Right lobe of liver (tissue), 6 donors: ENCODE measurements at regions not wholly inside any gene's neighbourhood (a gene's known extent, or its start where the extent isn't known, plus 50 kb on each side); places are given as distances from the start of the nearest gene placed in this dataset.

ENCODE experiments used
- ATAC-seq, 4 donors: fragments of 200-7000 bp; cut with Tn5 transposase; one replicate each; pipeline ENCODE4 v1.9.1; 2020; ENCODE audit warnings: mild to moderate bottlenecking in 4 of 4, moderate library complexity in 4 of 4
- DNase-seq, 3 donors: peaks; one replicate each; pipeline ENCODE4 v3.0.0-alpha.2; 2020
- H3K27ac ChIP-seq, 3 donors: fragments of 200-600 bp; one replicate each; pipeline ENCODE4 v1.8.0; 2022
- H3K27me3 ChIP-seq, 2 donors: fragments of 200-600 bp; one replicate each; pipeline ENCODE4 v1.8.0; 2022
- H3K36me3 ChIP-seq, 4 donors: fragments of 200-600 bp; sonication (generic) in 1 of 4; one replicate each; pipeline versions ENCODE4 v1.5.1 to v1.8.0; 2017 to 2022; ENCODE audit warnings: control low read depth in 1 of 4
- H3K4me1 ChIP-seq, 4 donors: fragments of 200-600 bp; sonication (generic) in 1 of 4; one replicate each; pipeline versions ENCODE4 v1.5.1 to v1.8.0; 2017 to 2022; ENCODE audit warnings: control low read depth in 1 of 4
- H3K4me3 ChIP-seq, 3 donors: fragments of 200-600 bp; one replicate each; pipeline ENCODE4 v1.8.0; 2022
- H3K9me3 ChIP-seq, 4 donors: fragments of 200-600 bp; sonication (generic) in 1 of 4; one replicate each; pipeline versions ENCODE4 v1.5.1 to v1.8.0; 2017 to 2022; ENCODE audit warnings: control low read depth in 1 of 4
- POLR2A ChIP-seq: fragments of 450-650 bp; IDR thresholded peaks from one replicate; pipeline ENCODE4 v1.6.1; 2017; ENCODE audit warnings: antibody characterized with exemption, mild to moderate bottlenecking
- WGBS: methylation state at CpG from one replicate; pipeline ENCODE4 v1.1.6; 2018; ENCODE audit warnings: low coverage, low lambda C conversion rate; ENCODE audit not compliant: insufficient coverage; ENCODE audit errors: missing lambda C conversion rate; 5-methylcytosine and 5-hydroxymethylcytosine counted together
- intact Hi-C, 2 donors: fragments of 100-400 bp; cut with DNase I; formaldehyde crosslinking; loops; one replicate each; pipeline versions ENCODE4 v1.11.2 to v1.14.1; 2022
- TF ChIP-seq, protein P1 (sequence below), 4 donors: fragments of 200-600 bp in 3 of 4; fragments of 450-650 bp in 1 of 4; IDR thresholded peaks; one replicate each; pipeline versions ENCODE4 v1.5.1 to v1.8.0; 2016 to 2022; ENCODE audit warnings: antibody characterized with exemption in 4 of 4, mild to moderate bottlenecking in 2 of 4
- donor health status: DM: no; HTN: yes; CAD: no.
- donor health status: DM: no; HTN: no; CAD: no.
- donor health status: DM: no; HTN: no; CAD: no.
- donor health status: DM: no; HTN: yes; CAD: no.
- donor health status: DM: no; HTN: yes; CAD: no.

DNA sequence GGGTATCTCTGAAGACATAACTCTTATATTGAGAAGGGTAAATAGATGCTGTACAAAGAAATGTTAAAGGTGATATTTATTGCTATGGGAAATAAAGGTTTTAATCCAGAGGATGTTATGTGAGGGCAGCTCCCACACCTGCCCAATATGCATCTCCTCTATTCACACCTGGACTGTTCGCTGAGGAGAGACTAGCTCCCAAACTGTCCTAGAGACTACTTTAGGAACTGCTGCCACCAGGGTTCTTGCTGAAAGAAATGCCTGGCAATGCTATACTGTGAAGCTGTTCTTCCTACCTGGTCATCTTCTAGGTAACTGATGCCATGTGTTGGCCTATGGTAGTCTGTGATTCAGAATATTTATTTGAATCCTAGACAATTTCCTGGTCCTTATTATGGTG is 1421.5 kb upstream of the SPRY2 start:
- ATAC-seq = no peak
- H3K4me3 ChIP-seq = no peak overlapping the region
- H3K9me3 ChIP-seq = no peaks in the 10 kb centered on the region
- TF ChIP-seq POLR2A = no peak
- TF ChIP-seq, protein P1, sequence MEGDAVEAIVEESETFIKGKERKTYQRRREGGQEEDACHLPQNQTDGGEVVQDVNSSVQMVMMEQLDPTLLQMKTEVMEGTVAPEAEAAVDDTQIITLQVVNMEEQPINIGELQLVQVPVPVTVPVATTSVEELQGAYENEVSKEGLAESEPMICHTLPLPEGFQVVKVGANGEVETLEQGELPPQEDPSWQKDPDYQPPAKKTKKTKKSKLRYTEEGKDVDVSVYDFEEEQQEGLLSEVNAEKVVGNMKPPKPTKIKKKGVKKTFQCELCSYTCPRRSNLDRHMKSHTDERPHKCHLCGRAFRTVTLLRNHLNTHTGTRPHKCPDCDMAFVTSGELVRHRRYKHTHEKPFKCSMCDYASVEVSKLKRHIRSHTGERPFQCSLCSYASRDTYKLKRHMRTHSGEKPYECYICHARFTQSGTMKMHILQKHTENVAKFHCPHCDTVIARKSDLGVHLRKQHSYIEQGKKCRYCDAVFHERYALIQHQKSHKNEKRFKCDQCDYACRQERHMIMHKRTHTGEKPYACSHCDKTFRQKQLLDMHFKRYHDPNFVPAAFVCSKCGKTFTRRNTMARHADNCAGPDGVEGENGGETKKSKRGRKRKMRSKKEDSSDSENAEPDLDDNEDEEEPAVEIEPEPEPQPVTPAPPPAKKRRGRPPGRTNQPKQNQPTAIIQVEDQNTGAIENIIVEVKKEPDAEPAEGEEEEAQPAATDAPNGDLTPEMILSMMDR (IDR thresholded peaks at IDR 0.05) = no peak
- no peaks in the 10 kb centered on the region for H3K27me3 ChIP-seq
- intact Hi-C loops = no loop called here
- no CpG with 5 or more reads among the region's 1 CpG for whole genome bisulfite sequencing
- no peaks in the 10 kb centered on the region for H3K36me3 ChIP-seq
- no peaks in the 10 kb centered on the region for H3K4me1 ChIP-seq
- H3K27ac ChIP-seq = no peak overlapping the region
- no peak for DNase-seq

GRCh38 chr13:81760316-81760715 is 1419.4 kb upstream of the SPRY2 start:
- no peak overlapping the region for H3K27ac ChIP-seq
- DNase-seq = no peak
- no peaks in the 10 kb centered on the region for H3K4me1 ChIP-seq
- no peak overlapping the region for H3K4me3 ChIP-seq
- intact Hi-C loops = no loop called here
- H3K9me3 ChIP-seq = no peaks in the 10 kb centered on the region
- H3K36me3 ChIP-seq = no peaks in the 10 kb centered on the region
- no peaks in the 10 kb centered on the region for H3K27me3 ChIP-seq
- 74% methylated on average over 2 of the region's 2 CpGs for WGBS
- no peak for TF ChIP-seq POLR2A
- TF ChIP-seq, protein P1 (IDR thresholded peaks at IDR 0.05) = no peak
- ATAC-seq = no peak

DNA sequence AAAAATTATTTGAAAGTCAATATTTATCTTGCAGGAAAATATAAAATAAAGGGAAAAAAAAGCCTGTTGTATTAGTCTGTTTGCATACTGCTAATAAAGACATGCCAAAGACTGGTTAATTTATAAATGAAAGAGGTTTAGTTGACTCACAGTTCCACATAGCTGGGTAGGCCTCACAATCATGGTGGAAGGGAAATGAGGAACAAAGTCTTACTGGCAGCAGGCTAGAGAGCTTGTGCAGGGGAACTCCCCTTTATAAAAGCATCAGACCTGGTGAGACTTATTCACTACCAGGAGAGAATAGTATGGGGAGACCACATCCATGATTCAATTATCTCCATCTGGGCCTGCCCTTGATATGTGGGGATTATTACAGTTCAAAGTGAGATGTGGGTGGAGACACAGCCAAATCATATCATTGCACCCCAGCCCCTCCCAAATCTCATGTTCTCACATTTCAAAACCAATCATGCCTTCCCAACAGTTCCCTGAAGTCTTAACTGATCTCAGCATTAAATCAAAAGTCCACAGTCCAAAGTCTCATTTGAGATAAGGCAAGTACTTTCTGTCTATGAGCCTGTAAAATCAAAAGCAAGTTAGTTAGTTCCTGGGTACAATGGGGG is 1416.5 kb upstream of the SPRY2 start:
- Histone ChIP-seq H3K27ac (no peak overlapping the region), H3K4me1 (no peaks in the 10 kb centered on the region), H3K36me3 (no peaks in the 10 kb centered on the region), H3K4me3 (no peak overlapping the region), H3K27me3 (no peaks in the 10 kb centered on the region), H3K9me3 (no peaks in the 10 kb centered on the region)
- no peak for TF ChIP-seq POLR2A
- TF ChIP-seq, protein P1 (IDR thresholded peaks at IDR 0.05) = no peak
- ATAC-seq (peak in 1 of 4 donors; percentile 17), DNase-seq (no peak)
- intact Hi-C loops = no loop called here

DNA sequence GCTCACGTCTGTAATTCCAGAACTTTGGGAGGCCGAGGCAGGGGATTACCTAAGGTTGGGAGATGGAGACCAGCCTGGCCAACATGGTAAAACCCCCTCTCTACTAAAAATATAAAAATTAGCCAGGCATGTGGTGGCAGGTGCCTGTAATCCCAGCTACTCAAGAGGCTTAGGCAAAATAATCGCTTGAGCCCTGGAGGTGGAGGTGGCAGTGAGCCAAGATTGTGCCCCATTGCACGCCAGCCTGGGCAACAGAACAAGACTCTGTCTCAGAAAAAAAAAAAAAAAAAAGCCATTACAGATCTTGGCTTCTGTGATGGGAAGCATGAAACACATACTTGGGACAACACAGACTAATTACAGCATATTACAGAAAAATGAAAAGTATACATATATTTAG is 1404.5 kb upstream of the SPRY2 start:
- TF ChIP-seq, protein P1 (IDR thresholded peaks at IDR 0.05) = no peak
- TF ChIP-seq POLR2A = no peak
- intact Hi-C loops = no loop called here
- DNase-seq (no peak), ATAC-seq (no peak)
- WGBS = 68% methylated on average over 4 of the region's 4 CpGs
- Histone ChIP-seq H3K9me3 (no peaks in the 10 kb centered on the region), H3K27me3 (no peaks in the 10 kb centered on the region), H3K27ac (no peak overlapping the region), H3K4me1 (no peaks in the 10 kb centered on the region), H3K4me3 (no peak overlapping the region), H3K36me3 (no peaks in the 10 kb centered on the region)

DNA sequence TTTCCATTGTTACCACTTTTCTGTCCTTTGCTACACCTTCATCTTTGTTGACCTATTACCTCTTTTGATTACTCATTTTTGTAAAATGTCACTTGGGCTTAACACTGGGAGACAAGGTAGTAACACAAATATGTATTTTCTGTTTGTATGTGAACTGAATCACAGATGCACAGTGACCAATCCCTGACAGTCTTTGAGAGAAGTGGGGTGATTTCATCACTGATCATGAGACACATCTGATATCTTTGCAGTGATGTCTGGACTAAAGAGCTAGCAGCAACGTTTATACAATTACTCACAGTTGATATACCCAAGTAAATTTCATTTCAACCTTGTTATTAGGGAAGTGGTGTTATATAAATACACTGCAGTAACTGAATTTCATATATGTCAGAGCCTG is 1397.4 kb upstream of the SPRY2 start:
- DNase-seq (no peak), ATAC-seq (no peak)
- Histone ChIP-seq H3K36me3 (no peaks in the 10 kb centered on the region), H3K27ac (no peak overlapping the region), H3K27me3 (no peaks in the 10 kb centered on the region), H3K4me1 (no peaks in the 10 kb centered on the region), H3K9me3 (no peaks in the 10 kb centered on the region), H3K4me3 (no peak overlapping the region)
- WGBS = 11% methylated on average over 1 of the region's 1 CpG
- intact Hi-C loops = no loop called here
- TF ChIP-seq POLR2A = no peak
- TF ChIP-seq, protein P1 (IDR thresholded peaks at IDR 0.05) = no peak
